ENCODE measurements at regions not wholly inside any gene's neighbourhood (a gene's known extent, or its start where the extent isn't known, plus 50 kb on each side); places are given as distances from the start of the nearest gene placed in this dataset.
A peak's percentile ranks its signal among the peaks of the same experiment; 100 is the strongest.

DNA sequence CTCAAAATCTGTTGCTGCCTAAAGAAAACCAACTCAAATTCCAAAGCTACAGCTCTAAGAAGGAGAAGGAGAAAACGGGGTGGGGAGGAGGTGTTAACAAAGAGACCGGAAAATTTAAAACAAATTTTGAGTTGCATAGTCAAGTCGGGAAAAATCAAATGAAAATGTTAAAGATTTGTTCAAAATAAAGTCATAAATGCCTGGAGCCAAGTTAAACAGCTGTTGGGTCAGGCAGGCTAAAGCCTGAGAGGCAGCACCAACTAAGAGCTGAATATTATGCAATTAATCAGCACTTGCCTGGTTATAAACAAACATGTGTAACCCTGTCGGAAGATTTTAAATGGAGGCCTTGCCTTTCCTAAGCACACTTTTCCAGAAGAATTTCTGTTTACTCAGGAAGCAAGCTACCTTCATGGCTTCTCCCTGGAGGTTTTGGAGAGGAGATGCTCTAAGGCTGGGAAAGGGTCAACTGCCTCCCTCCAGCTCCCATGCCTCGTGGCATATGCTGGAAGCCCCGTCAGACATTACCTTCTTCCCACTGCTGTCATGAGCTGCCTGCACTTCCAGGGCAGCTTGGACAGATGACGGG, 270.5 kb downstream of the DMRT2 start:
- DNase-seq (ENCODE audit: low read depth) = no peak

DNA sequence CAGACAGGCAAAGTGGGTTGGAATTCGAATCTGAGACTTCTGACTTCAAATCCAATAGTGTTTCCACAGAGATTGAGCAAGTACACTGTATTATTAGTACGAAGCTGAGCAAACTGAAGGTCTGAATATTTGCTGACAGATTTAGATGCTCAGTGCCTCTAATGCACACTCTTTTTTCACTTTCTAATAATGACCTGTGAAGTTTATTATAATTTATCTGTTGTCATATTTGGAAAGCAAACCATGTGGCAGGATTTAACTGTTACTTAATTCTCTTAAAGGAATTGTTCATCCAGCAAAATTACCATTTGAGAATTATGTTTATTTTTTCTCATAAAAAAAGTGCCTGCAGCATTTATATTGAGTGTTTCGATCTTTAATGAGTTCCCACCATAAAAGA, 277.3 kb downstream of the DMRT2 start:
- DNase-seq (ENCODE audit: low read depth) = no peak

- no peak for DNase-seq (ENCODE audit: low read depth)
These were observed 278.2 kb downstream of the DMRT2 start for GRCh38 chr9:1328341-1328740.

DNA sequence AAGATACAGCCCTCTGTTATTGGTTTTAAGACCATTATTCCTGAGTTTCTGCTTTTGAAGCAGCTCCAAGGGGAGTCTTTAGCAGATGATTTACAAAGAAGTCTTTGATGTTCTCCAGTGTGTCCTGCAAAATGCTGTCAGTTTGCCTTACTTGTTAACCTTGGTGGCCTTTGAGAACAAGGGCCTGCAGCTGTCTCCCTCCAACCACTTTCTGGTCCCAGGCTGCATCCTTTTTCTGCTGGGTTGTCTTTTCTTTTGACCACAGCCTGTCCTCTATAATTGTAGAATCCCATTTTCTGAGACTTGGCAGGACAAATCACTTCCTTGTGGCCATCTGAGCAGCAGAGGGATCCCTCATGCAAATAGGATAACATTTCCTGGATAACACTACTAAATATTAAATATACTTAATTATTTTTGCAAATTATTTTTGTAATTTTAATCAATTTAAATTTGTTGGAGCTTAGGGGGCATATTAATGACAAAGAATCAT, 281.4 kb downstream of the DMRT2 start:
- DNase-seq (ENCODE audit: low read depth) = no peak

DNA sequence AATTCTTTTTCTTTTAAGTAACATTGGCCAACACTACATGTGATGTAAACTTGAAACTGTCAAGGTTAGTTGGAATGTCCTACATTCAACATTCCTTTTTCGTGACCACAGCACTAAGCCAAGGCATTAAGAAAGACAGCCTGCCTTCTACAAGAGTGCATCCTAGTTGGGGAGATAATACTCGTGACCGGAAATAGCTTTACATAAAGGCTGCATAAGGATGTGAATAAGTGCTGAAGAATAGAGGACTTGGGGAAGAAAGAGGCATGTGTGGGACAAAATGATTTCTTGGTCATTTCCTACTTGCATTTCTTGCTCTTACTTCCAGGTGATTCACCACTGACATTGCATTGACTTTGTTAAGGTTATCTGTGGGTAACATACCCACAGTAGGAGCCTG, 282.0 kb downstream of the DMRT2 start:
- no peak for DNase-seq (ENCODE audit: low read depth)

- no peak for DNase-seq (ENCODE audit: low read depth)
These were observed 285.0 kb downstream of the DMRT2 start for GRCh38 chr9:1335174-1335573.

- DNase-seq (ENCODE audit: low read depth) = no peak
These were observed 287.0 kb downstream of the DMRT2 start for GRCh38 chr9:1337169-1337568.

GRCh38 chr9:1340390-1340789, 290.2 kb downstream of the DMRT2 start:
- no peak for DNase-seq (ENCODE audit: low read depth)

DNA sequence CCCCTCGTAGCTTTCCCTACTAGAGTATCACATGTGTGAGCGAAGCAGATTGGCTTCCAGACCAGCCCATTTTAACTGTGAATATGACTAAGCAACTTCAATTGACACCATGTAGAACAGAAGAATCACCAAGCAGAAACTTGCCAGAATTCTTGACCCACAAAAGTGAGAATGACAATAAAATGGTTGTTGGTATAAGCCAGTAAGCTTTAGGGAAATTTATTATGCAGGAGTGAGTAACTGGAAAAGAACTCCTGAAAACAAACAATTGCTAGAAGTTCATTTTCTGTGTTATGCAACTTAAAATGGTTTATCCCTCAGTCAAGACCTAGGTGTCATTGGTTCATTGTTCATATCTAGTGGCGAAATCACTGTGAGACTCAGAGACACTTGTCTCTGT, 303.1 kb downstream of the DMRT2 start:
- DNase-seq (ENCODE audit: low read depth) = no peak

- DNase-seq (ENCODE audit: low read depth) = peak; percentile 20
These were observed 303.9 kb downstream of the DMRT2 start for GRCh38 chr9:1354086-1354485.

GRCh38 chr9:1354606-1355005, 304.4 kb downstream of the DMRT2 start:
- no peak for DNase-seq (ENCODE audit: low read depth)

- no peak for DNase-seq (ENCODE audit: low read depth)
These were observed 305.5 kb downstream of the DMRT2 start for GRCh38 chr9:1355656-1356055.

DNA sequence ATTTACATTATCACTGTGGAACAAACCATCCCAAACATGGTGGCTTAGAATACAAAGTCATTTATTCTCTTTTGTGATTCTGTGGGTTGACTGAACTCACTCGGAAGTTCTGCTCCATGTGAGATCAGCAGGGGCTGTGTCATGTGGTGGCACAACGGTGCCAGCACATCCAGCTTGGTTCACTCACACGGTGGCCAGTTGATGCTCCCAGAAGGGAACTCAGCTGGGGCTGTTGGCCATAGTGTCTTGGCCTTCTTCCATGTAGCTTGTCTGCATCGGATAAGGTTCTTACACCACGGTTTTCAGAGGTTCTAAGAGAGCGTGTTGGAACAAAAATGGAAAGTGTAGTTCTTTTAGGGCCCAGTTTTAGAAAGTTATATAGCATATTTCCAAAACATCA, 312.7 kb downstream of the DMRT2 start:
- DNase-seq (ENCODE audit: low read depth) = no peak

DNA sequence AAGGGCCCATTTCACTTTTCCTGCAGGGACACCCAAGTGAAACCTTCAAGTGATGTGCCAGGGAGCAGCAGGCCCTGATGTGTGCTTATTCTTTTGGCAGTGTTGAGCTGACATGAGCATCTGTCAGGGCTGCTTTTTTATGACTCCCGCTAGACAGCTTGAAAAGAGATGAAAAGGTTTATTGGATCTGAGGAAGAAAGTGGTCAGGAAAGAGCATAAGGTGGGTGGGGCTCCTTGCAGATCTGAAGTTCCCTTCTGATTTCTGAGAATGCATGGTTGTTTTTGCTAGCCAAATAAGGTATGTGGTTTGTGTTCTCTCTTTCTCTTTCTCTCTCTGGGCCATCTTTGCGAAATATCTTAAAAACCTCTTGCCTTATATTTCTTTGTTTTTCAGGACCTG, 316.1 kb downstream of the DMRT2 start:
- DNase-seq (ENCODE audit: low read depth) = no peak

DNA sequence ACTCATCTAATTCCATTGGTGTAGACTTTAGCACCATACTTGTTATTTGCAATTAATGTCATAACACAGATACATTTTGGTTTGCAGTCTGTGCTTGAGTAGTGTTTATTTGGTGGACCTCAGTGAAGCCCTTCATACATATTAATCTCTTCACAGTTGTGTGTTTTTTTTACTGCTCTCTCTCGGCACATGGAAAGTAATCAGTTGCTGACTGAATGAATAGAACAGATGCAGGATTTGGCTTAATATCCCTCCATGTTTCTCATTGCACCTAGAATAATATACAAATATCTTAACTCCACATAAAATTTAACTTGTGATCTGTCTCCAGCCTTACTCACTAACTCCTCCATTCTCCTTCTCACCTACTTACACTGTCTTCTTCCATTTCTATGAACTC, 319.1 kb downstream of the DMRT2 start:
- DNase-seq (ENCODE audit: low read depth) = no peak

GRCh38 chr9:1373445-1373844, 323.3 kb downstream of the DMRT2 start:
- DNase-seq (ENCODE audit: low read depth) = no peak

DNA sequence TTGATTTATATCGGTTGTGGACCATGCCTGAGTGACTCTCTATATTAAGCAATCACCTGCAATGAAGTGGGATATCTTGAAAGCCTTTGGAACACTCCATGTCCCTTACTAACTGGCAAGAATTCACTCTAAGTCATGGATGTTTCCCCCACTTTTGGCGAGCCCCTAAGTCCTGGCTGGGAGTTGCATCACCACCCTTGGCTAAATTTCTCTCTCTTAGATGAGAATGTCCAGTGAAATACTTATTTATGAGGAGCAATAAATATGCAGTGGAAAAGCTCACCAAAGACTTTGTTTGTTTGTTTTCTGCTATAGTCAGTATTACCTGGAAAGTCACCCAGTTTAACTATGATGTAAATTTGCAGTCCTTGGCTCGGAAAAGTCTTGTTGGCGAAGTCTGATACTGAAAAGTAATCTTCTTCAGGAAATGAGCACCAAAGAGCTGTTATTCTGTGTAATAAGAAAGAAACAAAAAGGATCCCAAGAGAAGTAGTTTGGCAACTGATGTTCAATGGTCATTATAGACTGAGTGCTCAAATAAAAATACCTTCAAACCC, 333.8 kb downstream of the DMRT2 start:
- no peak for DNase-seq (ENCODE audit: low read depth)

DNA sequence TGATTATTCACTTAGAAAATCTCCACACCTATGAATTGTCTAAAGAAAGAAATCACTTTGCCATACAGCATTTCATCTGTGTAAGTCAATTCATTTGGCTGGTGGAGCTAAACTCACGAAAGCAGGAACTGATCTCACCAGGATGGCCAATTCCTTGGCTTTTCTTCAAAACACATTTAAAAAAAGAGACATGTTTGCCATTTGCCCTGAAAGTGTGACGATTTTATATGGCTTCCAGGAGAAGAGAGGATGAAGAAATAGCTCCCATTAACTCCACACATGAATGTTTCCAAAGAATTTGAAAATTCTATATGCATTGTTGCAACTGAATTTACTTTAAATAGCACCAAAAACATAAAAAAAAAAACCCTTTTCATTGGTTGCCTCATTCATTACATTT, 334.7 kb downstream of the DMRT2 start:
- DNase-seq (ENCODE audit: low read depth) = no peak

GRCh38 chr9:1386420-1386819, 336.3 kb downstream of the DMRT2 start:
- DNase-seq (ENCODE audit: low read depth) = no peak

DNA sequence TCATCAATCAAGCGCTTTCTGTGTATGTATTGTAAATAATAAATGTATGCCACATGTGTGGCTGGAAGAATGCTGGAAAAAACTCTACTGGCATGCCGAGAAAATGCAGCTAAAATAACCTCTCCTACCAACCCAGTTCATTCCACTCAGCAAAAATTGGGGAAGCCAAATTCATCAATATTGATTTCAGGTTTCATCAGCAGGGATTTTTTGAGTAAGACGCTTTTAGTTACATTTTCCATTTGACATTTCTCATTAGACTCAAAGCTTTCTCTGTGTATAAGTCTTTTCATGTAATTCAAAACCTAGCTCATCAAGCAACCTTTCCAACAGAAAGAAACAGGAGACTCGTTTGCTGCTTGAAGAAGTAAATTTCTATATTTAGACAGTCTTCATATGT, 338.1 kb downstream of the DMRT2 start:
- DNase-seq (ENCODE audit: low read depth) = no peak

DNA sequence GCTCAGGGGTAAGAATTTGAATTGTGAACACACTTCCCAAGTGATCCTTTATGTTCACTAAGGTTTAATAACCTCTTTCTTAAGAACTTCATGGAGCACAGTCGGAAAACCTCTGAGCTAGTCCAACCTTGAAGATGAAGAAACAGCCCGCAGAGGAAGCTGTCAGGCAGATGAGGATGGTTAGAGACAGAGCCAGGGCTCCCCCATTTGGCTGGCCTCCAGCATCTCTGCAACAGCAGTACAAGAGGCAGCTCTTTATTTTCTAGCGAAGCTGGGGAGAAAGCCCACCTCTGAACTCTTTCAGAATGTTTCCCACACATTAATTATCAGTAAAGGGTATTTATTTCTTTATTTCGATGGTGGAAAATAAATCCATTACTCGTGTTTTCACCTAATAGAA, 350.8 kb downstream of the DMRT2 start:
- no peak for DNase-seq (ENCODE audit: low read depth)

GRCh38 chr9:1404940-1405339, 354.8 kb downstream of the DMRT2 start:
- no peak for DNase-seq (ENCODE audit: low read depth)

DNA sequence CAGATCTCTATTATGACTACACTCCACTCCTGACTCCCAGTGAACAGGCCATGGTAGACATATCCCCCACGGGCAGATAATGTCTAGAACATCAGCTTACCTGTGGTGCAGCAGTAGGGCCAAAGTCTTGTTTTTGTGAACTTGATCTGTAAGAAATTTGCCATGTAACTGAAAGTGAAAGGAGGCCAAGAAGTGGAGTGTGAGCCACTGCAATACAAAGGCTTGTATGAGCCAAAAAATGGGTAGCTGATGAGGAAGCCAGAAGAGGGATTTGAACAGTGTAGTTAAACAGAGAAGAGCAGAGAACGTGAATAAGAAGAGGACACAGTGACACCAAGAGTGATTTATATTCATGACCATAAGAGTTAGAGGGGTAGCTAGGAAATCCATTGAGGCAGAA, 361.7 kb downstream of the DMRT2 start:
- no peak for DNase-seq (ENCODE audit: low read depth)

DNA sequence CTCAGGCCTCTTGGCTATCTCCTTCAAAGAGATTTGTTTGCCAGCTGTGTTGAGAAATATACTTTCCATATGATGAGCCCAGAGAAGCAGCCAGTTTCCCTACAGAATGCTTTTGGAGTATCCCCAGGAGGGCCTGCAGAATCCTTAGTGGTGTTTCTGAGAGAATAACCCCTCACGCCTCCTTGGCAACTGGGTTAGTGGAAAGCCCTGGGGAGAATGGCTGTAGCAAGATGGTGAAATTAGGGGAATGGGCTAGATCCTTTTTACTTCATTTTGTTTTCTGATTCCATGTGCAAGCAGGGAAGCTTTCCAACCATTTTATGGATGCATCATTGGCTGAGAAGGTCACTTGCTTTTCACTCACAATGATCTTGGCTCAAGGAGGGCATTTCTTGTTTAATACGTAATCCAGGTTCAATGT, 364.6 kb downstream of the DMRT2 start:
- DNase-seq (ENCODE audit: low read depth) = no peak
